Colonic mucosa (tissue), 4 donors: ENCODE measurements at regions not wholly inside any gene's neighbourhood (a gene's known extent, or its start where the extent isn't known, plus 50 kb on each side); places are given as distances from the start of the nearest gene placed in this dataset.

Experiments
- DNase-seq: peaks from one replicate; pipeline ENCODE4 v3.0.0-alpha.2; 2020
- H3K27ac ChIP-seq: fragments of 200-600 bp; one replicate; pipeline ENCODE4 v1.8.0; 2021
- H3K27me3 ChIP-seq: fragments of 200-600 bp; one replicate; pipeline ENCODE4 v1.8.0; 2021
- H3K36me3 ChIP-seq: fragments of 200-600 bp; one replicate; pipeline ENCODE4 v1.8.0; 2021
- H3K4me1 ChIP-seq: fragments of 200-600 bp; one replicate; pipeline ENCODE4 v1.8.0; 2021; ENCODE audit warnings: mild to moderate bottlenecking
- H3K4me3 ChIP-seq: fragments of 200-600 bp; one replicate; pipeline ENCODE4 v1.8.0; 2021
- H3K9ac ChIP-seq, 2 donors: one replicate each; pipeline ENCODE4 v1.7.0; 2013; ENCODE audit warnings: control low read depth in 2 of 2, low read depth in 2 of 2, low read length in 2 of 2
- H3K9me3 ChIP-seq: fragments of 200-600 bp; one replicate; pipeline ENCODE4 v1.8.0; 2021
- CTCF ChIP-seq: fragments of 200-600 bp; IDR thresholded peaks from one replicate; pipeline ENCODE4 v1.8.0; 2022; ENCODE audit warnings: antibody characterized with exemption, mild to moderate bottlenecking
- intact Hi-C: fragments of 100-400 bp; cut with DNase I; formaldehyde crosslinking; loops from one replicate; pipeline ENCODE4 v1.14.1; 2022
- donor health status: healthy.
- donor health status: DM: no; HTN: no; CAD: no.
- donor health status: DM: no; HTN: no; CAD: no.

- Histone ChIP-seq H3K36me3 (no peaks in the 10 kb centered on the region), H3K4me3 (no peak overlapping the region), H3K4me1 (peaks cover 11% of the 10 kb centered on the region), H3K9me3 (no peaks in the 10 kb centered on the region), H3K9ac (no peak overlapping the region), H3K27ac (peak overlapping the region; percentile 98), H3K27me3 (no peaks in the 10 kb centered on the region)
- intact Hi-C loops: no loop called here
- DNase-seq: peak; percentile 67
- TF ChIP-seq CTCF: no peak
Observed at GRCh38 chr12:25382311-25383106, 131.8 kb upstream of the KRAS start.

DNA sequence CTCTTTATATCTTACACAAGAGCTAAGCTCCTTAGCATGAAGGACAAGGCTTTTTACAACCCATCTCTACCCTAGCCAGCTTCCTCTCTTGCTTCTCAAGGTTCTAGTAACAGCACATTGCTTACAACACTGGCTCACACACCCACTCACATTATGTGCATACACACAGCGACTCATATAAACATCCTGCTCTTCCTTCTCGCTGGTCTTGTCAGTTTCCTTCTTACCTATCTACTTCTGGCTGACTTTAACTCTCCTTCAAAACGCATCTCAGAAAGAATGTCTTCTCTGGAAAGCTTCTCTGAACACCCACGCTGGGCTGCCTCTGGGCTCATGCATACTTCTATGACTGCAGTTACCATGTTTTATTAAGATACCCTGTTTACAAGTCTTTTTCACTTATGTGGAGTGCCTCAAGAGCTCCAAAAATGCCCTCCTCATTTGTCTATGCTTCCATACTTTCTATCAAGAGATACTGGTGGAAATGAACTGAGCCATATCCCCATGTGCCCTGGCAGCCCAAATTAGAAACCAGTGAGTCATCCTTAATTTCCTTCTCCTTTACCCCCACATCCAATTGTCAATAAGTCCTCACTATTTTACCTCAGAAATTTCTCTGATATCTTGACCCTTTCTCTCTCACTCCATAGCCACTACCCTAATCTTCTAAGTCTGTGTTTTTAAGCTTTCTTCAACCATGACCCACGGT lies 126.9 kb upstream of the KRAS start:
- no peak for DNase-seq
- no peak overlapping the region for H3K27ac ChIP-seq

DNA sequence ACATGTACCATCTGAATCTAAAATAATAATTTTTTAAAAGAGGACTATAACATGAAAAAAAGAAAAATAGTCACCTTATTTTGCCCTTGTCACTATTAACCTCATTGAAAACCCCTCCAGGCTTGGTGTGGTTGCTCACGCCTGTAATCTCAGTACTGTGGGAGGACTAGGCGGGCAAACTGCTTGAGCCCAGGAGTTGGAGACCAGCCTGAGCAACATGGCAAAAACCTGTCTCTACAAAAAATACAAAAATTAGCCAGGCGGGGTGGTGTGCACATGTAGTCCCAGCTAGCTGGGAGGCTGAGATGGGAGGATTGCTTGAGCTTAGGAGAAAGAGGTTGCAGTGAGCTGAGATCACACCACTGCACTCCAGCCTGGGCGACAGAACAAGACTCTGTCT lies 126.3 kb upstream of the KRAS start:
- intact Hi-C loops: no loop called here
- no peak overlapping the region for H3K27ac ChIP-seq
- H3K9me3 ChIP-seq: no peaks in the 10 kb centered on the region
- H3K36me3 ChIP-seq: no peaks in the 10 kb centered on the region
- H3K9ac ChIP-seq: no peak overlapping the region
- DNase-seq: no peak
- no peaks in the 10 kb centered on the region for H3K27me3 ChIP-seq
- no peak for TF ChIP-seq CTCF
- H3K4me3 ChIP-seq: no peak overlapping the region
- H3K4me1 ChIP-seq: no peaks in the 10 kb centered on the region

More for the DNA sequence above, 126.9 kb upstream of the KRAS start:
- H3K9ac ChIP-seq: no peak overlapping the region
- no peak for TF ChIP-seq CTCF
- H3K4me3 ChIP-seq: no peak overlapping the region
- peaks cover 3% of the 10 kb centered on the region for H3K4me1 ChIP-seq
- H3K9me3 ChIP-seq: no peaks in the 10 kb centered on the region
- H3K27me3 ChIP-seq: no peaks in the 10 kb centered on the region
- no peaks in the 10 kb centered on the region for H3K36me3 ChIP-seq
- intact Hi-C loops: no loop called here

- no peak for TF ChIP-seq CTCF
Observed at GRCh38 chr12:25376407-25376806, 125.7 kb upstream of the KRAS start.

DNA sequence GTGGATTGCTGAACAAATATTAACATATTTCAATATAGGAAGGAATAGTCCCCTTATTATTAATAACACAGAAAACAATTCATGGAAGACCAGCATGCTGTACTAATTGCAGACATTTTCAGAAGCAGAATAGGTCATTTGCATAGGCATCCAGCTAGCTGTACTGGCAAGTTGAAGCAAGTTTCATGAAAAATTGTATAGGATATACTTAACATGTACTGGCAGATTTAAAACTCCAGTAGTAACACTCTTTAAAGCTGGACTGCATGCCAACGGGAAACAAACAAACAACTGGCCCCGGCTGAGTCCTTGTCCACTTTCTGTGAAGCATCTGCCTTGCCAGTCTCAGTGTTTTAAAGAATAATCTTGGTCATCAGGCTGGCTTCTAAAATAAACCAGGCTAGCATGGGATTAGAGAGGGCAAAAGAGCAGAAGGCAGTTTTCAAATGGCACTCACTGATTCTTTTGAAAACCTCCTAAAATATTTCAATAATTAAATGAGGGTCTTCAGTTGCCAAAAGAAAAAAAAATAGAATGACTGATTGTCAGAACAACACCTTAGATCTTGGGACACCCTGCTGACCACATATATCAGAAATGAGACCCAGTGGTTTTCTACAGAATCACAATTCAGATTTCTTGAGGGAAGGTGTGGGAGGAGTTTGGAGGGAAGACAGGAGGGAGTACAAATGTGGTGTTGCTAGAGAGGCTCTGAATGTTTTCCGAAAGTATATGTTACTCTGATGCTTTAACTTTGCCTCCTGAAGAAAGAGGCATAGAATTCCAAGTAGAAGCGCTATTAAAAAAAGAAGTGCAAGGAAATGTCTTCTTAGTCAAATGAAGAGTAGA lies 122.5 kb upstream of the KRAS start:
- Histone ChIP-seq H3K27ac (no peak overlapping the region), H3K4me1 (no peaks in the 10 kb centered on the region), H3K4me3 (no peak overlapping the region), H3K36me3 (no peaks in the 10 kb centered on the region), H3K27me3 (no peaks in the 10 kb centered on the region), H3K9ac (no peak overlapping the region), H3K9me3 (no peaks in the 10 kb centered on the region)
- DNase-seq: no peak
- intact Hi-C loops: no loop called here
- no peak for TF ChIP-seq CTCF

More at GRCh38 chr12:25376407-25376806, 125.7 kb upstream of the KRAS start:
- Histone ChIP-seq H3K9me3 (no peaks in the 10 kb centered on the region), H3K27ac (no peak overlapping the region), H3K36me3 (no peaks in the 10 kb centered on the region), H3K4me1 (no peaks in the 10 kb centered on the region), H3K9ac (no peak overlapping the region), H3K27me3 (no peaks in the 10 kb centered on the region), H3K4me3 (no peak overlapping the region)
- DNase-seq: no peak
- intact Hi-C loops: no loop called here
